K562 (cell line): ENCODE measurements at regions not wholly inside any gene's neighbourhood (a gene's known extent, or its start where the extent isn't known, plus 50 kb on each side); places are given as distances from the start of the nearest gene placed in this dataset.

Experiments
- ATAC-seq: fragments of 200-7000 bp; cut with Tn5 transposase; 3 replicates; pipeline ENCODE4 v1.9.1; 2020; ENCODE audit warnings: moderate library complexity
- BruUV-seq: library from RNA; stranded (reverse); fragments of 400-500 nt; replicated peaks from 2 replicates; lab custom pipeline; 2021; lab: Mats Ljungman, UMichigan
- CTCF ChIA-PET: fragments of 300-600 bp; formaldehyde crosslinking; extraction: SDS; loops from one replicate; lab custom pipeline; 2021; ENCODE audit warnings: low intra/inter-chr PET ratio; lab: Yijun Ruan, JAX
- POLR2A ChIA-PET: fragments of 300-600, 350-650 bp; sonication (Branson Sonifier 250); formaldehyde crosslinking; extraction: SDS; loops from one replicate; lab custom pipeline; 2021; ENCODE audit warnings: antibody characterized with exemption, inconsistent platforms; lab: Yijun Ruan, JAX
- DNase-seq, 4 experiments: peaks; one replicate each; pipeline versions ENCODE4 v3.0.0 to v3.0.0-alpha.2; 2011 to 2018; ENCODE audit warnings: low spot score in 3 of 4, mixed read lengths in 3 of 4; ENCODE audit errors: extremely low read depth in 1 of 4
- FAIRE-seq: peaks from 2 replicates; lab custom pipeline; 2011; peaks lifted over from hg19 to GRCh38; lab: Jason Lieb, UNC
- H2AFZ ChIP-seq: 2 replicates; pipeline ENCODE4 v1.6.0; 2011; ENCODE audit warnings: low read depth, low read length, control low read depth, inconsistent platforms
- H3K27ac ChIP-seq: fragments of 200-600 bp; 3 replicates; pipeline ENCODE4 v1.8.0; 2011; ENCODE audit warnings: low read depth, mild to moderate bottlenecking, control low read depth, inconsistent platforms, low read length, moderate library complexity, mixed read lengths; ENCODE audit errors: extremely low read depth
- H3K27me3 ChIP-seq, 2 experiments: fragments of 300-600 bp in 1 of 2; 2 replicates in 1 of 2; 3 replicates in 1 of 2; pipeline versions ENCODE4 v1.6.0 to v1.8.0; 2011; ENCODE audit warnings: inconsistent platforms in 2 of 2, low read length in 2 of 2, mild to moderate bottlenecking in 1 of 2, mixed read lengths in 1 of 2, moderate library complexity in 1 of 2; ENCODE audit not compliant: control insufficient read depth in 2 of 2, insufficient read depth in 2 of 2
- H3K36me3 ChIP-seq: fragments of 300-600 bp; 3 replicates; pipeline ENCODE4 v1.8.0; 2011; ENCODE audit warnings: mild to moderate bottlenecking, low read length, inconsistent platforms; ENCODE audit not compliant: control insufficient read depth, insufficient read depth
- H3K4me1 ChIP-seq, 2 experiments: fragments of 200-600 bp in 1 of 2; replicated peaks in 1 of 2; 2 replicates in 1 of 2; 3 replicates in 1 of 2; pipeline versions ENCODE4 v1.5.1 to v1.8.0; 2011; ENCODE audit warnings: inconsistent platforms in 2 of 2, low read length in 2 of 2, mild to moderate bottlenecking in 1 of 2, mixed read lengths in 1 of 2, moderate library complexity in 1 of 2; ENCODE audit not compliant: control insufficient read depth in 2 of 2, insufficient read depth in 2 of 2
- H3K4me2 ChIP-seq: 2 replicates; pipeline ENCODE4 v1.6.1; 2011; ENCODE audit warnings: low read length, control low read depth, inconsistent platforms, mixed read lengths; ENCODE audit not compliant: insufficient read depth
- H3K4me3 ChIP-seq: fragments of 200-600 bp; sonication (generic), shearing (Covaris generic); 2 replicates; pipeline ENCODE4 v1.5.1; 2016; ENCODE audit warnings: control low read depth, inconsistent platforms
- H3K79me2 ChIP-seq: fragments of 200-600 bp; 3 replicates; pipeline ENCODE4 v1.8.0; 2011; ENCODE audit warnings: low read length, inconsistent platforms; ENCODE audit not compliant: control insufficient read depth, insufficient read depth
- H3K9ac ChIP-seq, 2 experiments: 2 replicates each; pipeline versions ENCODE4 v1.6.0 to v1.6.1; 2011; ENCODE audit warnings: low read depth in 2 of 2, low read length in 2 of 2, control low read depth in 1 of 2, inconsistent platforms in 1 of 2, mild to moderate bottlenecking in 1 of 2, mixed read lengths in 1 of 2; ENCODE audit not compliant: insufficient read depth in 1 of 2
- H3K9me1 ChIP-seq: one replicate; pipeline ENCODE4 v1.6.0; 2011; ENCODE audit warnings: inconsistent platforms, mild to moderate bottlenecking, low read length, moderate library complexity; ENCODE audit not compliant: control insufficient read depth, insufficient read depth
- H3K9me3 ChIP-seq: replicated peaks from 2 replicates; pipeline ENCODE4 v1.5.1; 2011; ENCODE audit warnings: low read depth, low read length, inconsistent platforms; ENCODE audit not compliant: control insufficient read depth, insufficient read depth
- H4K20me1 ChIP-seq: replicated peaks from 2 replicates; pipeline ENCODE4 v1.6.1; 2011; ENCODE audit warnings: low read length, inconsistent platforms, mixed read lengths; ENCODE audit not compliant: control insufficient read depth, insufficient read depth
- BCL6 ChIP-seq: fragments of 250-450 bp; sonication (Bioruptor Pico); IDR thresholded peaks from 2 replicates; pipeline ENCODE4 v1.4.0; 2020
- CBX3 ChIP-seq, 2 experiments: IDR thresholded peaks; 1 replicate in 1 of 2; 2 replicates in 1 of 2; pipeline ENCODE4 v1.6.1; 2012; ENCODE audit warnings: inconsistent platforms in 2 of 2, low read length in 2 of 2, borderline replicate concordance in 1 of 2, control low read depth in 1 of 2
- FIP1L1 ChIP-seq: fragments of 200-400 bp; formaldehyde crosslinking; IDR thresholded peaks from 2 replicates; pipeline ENCODE4 v1.6.1; 2018; ENCODE audit warnings: mild to moderate bottlenecking, low read depth, low read length; ENCODE audit not compliant: poor library complexity, severe bottlenecking
- ILF3 ChIP-seq: fragments of 450-650 bp; IDR thresholded peaks from 2 replicates; pipeline ENCODE4 v1.6.1; 2018; ENCODE audit warnings: antibody characterized with exemption, mild to moderate bottlenecking, moderate library complexity, borderline replicate concordance
- NCOR1 ChIP-seq: fragments of 450-650 bp; IDR thresholded peaks from 2 replicates; pipeline ENCODE4 v1.6.1; 2016; ENCODE audit warnings: mild to moderate bottlenecking, moderate library complexity
- NEUROD1 ChIP-seq: fragments of 150-350 bp; IDR thresholded peaks from 2 replicates; pipeline ENCODE4 v1.6.1; 2014; ENCODE audit warnings: borderline replicate concordance, low read length, low read depth; ENCODE audit not compliant: partially characterized antibody
- PCBP2 ChIP-seq: fragments of 200-400 bp; formaldehyde crosslinking; IDR thresholded peaks from 2 replicates; pipeline ENCODE4 v1.6.1; 2018; ENCODE audit warnings: low read length, low read depth, mild to moderate bottlenecking, moderate library complexity; ENCODE audit not compliant: poor library complexity, severe bottlenecking
- RCOR1 ChIP-seq, 2 experiments: IDR thresholded peaks; 2 replicates each; pipeline ENCODE4 v1.6.1; 2012; ENCODE audit warnings: low read depth in 2 of 2, low read length in 2 of 2, borderline replicate concordance in 1 of 2, improper control_type of control experiment in 1 of 2
- SLC30A9 ChIP-seq: fragments of 250-450 bp; sonication (Bioruptor Pico); IDR thresholded peaks from 2 replicates; pipeline ENCODE4 v1.8.0; 2022; ENCODE audit warnings: mild to moderate bottlenecking, moderate library complexity
- ZBTB8A ChIP-seq: fragments of 450-650 bp; IDR thresholded peaks from 2 replicates; pipeline ENCODE4 v1.6.1; 2018; ENCODE audit warnings: mild to moderate bottlenecking, moderate library complexity; ENCODE audit not compliant: partially characterized antibody
- ZC3H11A ChIP-seq: IDR thresholded peaks from 2 replicates; pipeline ENCODE4 v1.6.1; 2012; ENCODE audit warnings: low read depth, low read length, improper control_type of control experiment
- ZFP36 ChIP-seq: fragments of 150-350 bp; IDR thresholded peaks from 2 replicates; pipeline ENCODE4 v1.6.1; 2018; ENCODE audit warnings: low read length, low read depth; ENCODE audit not compliant: partially characterized antibody
- ZNF561 ChIP-seq: fragments of 450-650 bp; formaldehyde crosslinking; conservative IDR thresholded peaks from 2 replicates; pipeline ENCODE4 v1.4.0; 2020; ENCODE audit warnings: mild to moderate bottlenecking, moderate library complexity
- WGBS: fragments of 100-300 bp; shearing (Covaris generic); methylation state at CpG from one replicate; pipeline ENCODE4 v1.1.6; 2016; ENCODE audit warnings: low coverage, mixed read lengths; ENCODE audit not compliant: insufficient coverage; ENCODE audit errors: missing lambda C conversion rate; 5-methylcytosine and 5-hydroxymethylcytosine counted together
- in situ Hi-C: fragments of 300-500 bp; cut with MboI; formaldehyde crosslinking; loops from 4 replicates; pipeline ENCODE4 v1.15.0; 2018; ENCODE audit warnings: inconsistent platforms, mixed read lengths
- intact Hi-C: fragments of 100-400 bp; cut with micrococcal nuclease; formaldehyde crosslinking; loops from 2 replicates; pipeline ENCODE4 v1.14.2; 2022
- TF ChIP-seq, protein P1 (sequence below): fragments of 450-650 bp; formaldehyde crosslinking; IDR thresholded peaks from 2 replicates; pipeline ENCODE4 v1.4.0; 2020; ENCODE audit warnings: mild to moderate bottlenecking, moderate library complexity
- TF ChIP-seq, protein P2 (sequence below): fragments of 450-650 bp; IDR thresholded peaks from 2 replicates; pipeline ENCODE4 v1.6.1; 2018; ENCODE audit warnings: mild to moderate bottlenecking, low read depth; ENCODE audit not compliant: partially characterized antibody

DNA sequence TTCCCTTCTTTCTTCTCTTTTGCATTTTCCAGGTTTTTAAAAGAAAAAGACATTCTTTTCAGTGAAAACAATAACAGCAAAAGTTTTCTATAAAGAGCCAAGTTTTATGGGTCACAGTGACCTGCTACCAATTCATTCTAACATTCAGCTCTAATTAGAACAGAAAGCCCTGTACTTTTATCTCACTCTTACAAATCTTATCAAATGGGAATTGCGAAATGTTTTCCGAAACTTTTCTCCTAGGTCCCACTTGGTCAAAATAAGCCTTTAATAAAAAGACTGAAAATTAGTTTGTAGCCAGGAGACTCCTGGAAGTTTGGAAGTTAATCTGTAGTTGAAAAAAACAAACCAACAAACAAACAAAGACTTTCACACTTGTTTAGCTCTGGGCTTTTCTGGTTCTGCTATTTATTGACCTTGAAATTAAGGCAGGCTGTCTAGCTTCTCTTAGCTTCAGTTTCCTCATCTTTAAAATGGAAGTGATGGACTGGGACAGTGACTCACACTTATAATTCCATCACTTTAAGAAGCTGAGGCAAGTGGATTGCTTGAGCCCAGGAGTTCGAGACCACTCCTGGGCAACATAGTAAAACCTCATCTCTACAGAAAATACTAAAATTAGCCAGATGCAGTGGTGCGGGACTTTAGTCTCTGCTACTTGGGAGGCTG is 613.5 kb upstream of the CDH4 start (continued):
- TF ChIP-seq, protein P1, sequence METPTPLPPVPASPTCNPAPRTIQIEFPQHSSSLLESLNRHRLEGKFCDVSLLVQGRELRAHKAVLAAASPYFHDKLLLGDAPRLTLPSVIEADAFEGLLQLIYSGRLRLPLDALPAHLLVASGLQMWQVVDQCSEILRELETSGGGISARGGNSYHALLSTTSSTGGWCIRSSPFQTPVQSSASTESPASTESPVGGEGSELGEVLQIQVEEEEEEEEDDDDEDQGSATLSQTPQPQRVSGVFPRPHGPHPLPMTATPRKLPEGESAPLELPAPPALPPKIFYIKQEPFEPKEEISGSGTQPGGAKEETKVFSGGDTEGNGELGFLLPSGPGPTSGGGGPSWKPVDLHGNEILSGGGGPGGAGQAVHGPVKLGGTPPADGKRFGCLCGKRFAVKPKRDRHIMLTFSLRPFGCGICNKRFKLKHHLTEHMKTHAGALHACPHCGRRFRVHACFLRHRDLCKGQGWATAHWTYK (CRISPR knock-in tag), result no peak
- TF ChIP-seq NCOR1 (no peak), ZBTB8A (no peak), PCBP2 (no peak)
- TF ChIP-seq, protein P2, sequence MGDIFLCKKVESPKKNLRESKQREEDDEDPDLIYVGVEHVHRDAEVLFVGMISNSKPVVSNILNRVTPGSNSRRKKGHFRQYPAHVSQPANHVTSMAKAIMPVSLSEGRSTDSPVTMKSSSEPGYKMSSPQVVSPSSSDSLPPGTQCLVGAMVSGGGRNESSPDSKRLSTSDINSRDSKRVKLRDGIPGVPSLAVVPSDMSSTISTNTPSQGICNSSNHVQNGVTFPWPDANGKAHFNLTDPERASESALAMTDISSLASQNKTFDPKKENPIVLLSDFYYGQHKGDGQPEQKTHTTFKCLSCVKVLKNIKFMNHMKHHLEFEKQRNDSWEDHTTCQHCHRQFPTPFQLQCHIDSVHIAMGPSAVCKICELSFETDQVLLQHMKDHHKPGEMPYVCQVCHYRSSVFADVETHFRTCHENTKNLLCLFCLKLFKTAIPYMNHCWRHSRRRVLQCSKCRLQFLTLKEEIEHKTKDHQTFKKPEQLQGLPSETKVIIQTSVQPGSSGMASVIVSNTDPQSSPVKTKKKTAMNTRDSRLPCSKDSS, result no peak

GRCh38 chr20:60641879-60642447 is 610.1 kb upstream of the CDH4 start:
- no peak for DNase-seq
- in situ Hi-C loops (no loop called here), intact Hi-C loops (no loop called here)
- no TSS peak for BruUV-seq
- H3K4me1 ChIP-seq, result no peaks in the 10 kb centered on the region
- H4K20me1 ChIP-seq, result no peaks in the 10 kb centered on the region
- H3K4me2 ChIP-seq, result no peak overlapping the region
- no peaks in the 10 kb centered on the region for H3K27me3 ChIP-seq
- ChIA-PET POLR2A (no interaction called here), CTCF (no interaction called here)
- H2AFZ ChIP-seq, result no peak overlapping the region
- ATAC-seq, result no peak
- H3K27ac ChIP-seq, result no peak overlapping the region
- no peaks in the 10 kb centered on the region for H3K36me3 ChIP-seq
- WGBS, result 2% methylated on average over 8 of the region's 8 CpGs
- no peak overlapping the region for H3K4me3 ChIP-seq
- FAIRE-seq, result no peak
- H3K9me1 ChIP-seq, result no peaks in the 10 kb centered on the region
- H3K79me2 ChIP-seq, result no peaks in the 10 kb centered on the region
- no peaks in the 10 kb centered on the region for H3K9me3 ChIP-seq
- no peak overlapping the region for H3K9ac ChIP-seq
- TF ChIP-seq NCOR1 (no peak), ZC3H11A (no peak), NEUROD1 (no peak), FIP1L1 (no peak), ZFP36 (no peak), ZNF561 (no peak), CBX3 (IDR thresholded peaks at IDR 0.05; ENCODE audit: borderline replicate concordance in 1 of 2, low read length in 2 of 2) (no peak), ILF3 (no peak), BCL6 (CRISPR knock-in tag) (no peak), SLC30A9 (CRISPR knock-in tag) (no peak), RCOR1 (IDR thresholded peaks at IDR 0.05; ENCODE audit: borderline replicate concordance in 1 of 2, low read depth in 2 of 2, low read length in 2 of 2) (no peak)
